ENCODE measurements at regions not wholly inside any gene's neighbourhood (a gene's known extent, or its start where the extent isn't known, plus 50 kb on each side); places are given as distances from the start of the nearest gene placed in this dataset.

- TF ChIP-seq CTCF (IDR thresholded peaks at IDR 0.05; ENCODE audit: low read depth, low read length, missing input control) (no peak), TAF1 (conservative IDR thresholded peaks at IDR 0.05) (no peak)
These were observed 52.8 kb upstream of the LRIG1 start (continued) for GRCh38 chr3:66553441-66554113.

- no peaks in the 10 kb centered on the region for H3K4me1 ChIP-seq (ENCODE audit: control insufficient read depth in 4 of 4, insufficient read depth in 4 of 4, low read length in 3 of 4)
- no peak overlapping the region for H3K4me3 ChIP-seq (ENCODE audit: low read depth in 1 of 3, low read length in 3 of 3)
- no peak for DNase-seq (ENCODE audit: low spot score)
- TF ChIP-seq RXRA (IDR thresholded peaks at IDR 0.05) (no peak), NR2F2 (IDR thresholded peaks at IDR 0.05) (no peak), FOXA2 (IDR thresholded peaks at IDR 0.05) (no peak), EGR1 (IDR thresholded peaks at IDR 0.05; ENCODE audit: low read depth in 2 of 2) (no peak)
- H3K36me3 ChIP-seq (ENCODE audit: control insufficient read depth in 4 of 4, insufficient read depth in 3 of 4, low read depth in 1 of 4, low read length in 3 of 4): no peaks in the 10 kb centered on the region
- H3K9me3 ChIP-seq (ENCODE audit: control insufficient read depth in 4 of 4, low read length in 3 of 4): no peaks in the 10 kb centered on the region
- 95% methylated on average over 1 of the region's 1 CpG for WGBS
- H3K27ac ChIP-seq (ENCODE audit: low read depth in 1 of 2, low read length in 2 of 2): no peak overlapping the region
- H3K9ac ChIP-seq (ENCODE audit: low read depth in 1 of 2, low read length in 2 of 2): no peak overlapping the region
- H3K27me3 ChIP-seq (ENCODE audit: control insufficient read depth in 4 of 4, insufficient read depth in 4 of 4, low read length in 3 of 4): no peaks in the 10 kb centered on the region
These were observed 53.4 kb upstream of the LRIG1 start for GRCh38 chr3:66554178-66554577.

- no peak overlapping the region for H3K27ac ChIP-seq (ENCODE audit: low read depth in 1 of 2, low read length in 2 of 2)
- no peak overlapping the region for H3K9ac ChIP-seq (ENCODE audit: low read depth in 1 of 2, low read length in 2 of 2)
- no peak for TF ChIP-seq FOXA2 (IDR thresholded peaks at IDR 0.05)
- TF ChIP-seq CTCF (IDR thresholded peaks at IDR 0.05; ENCODE audit: low read depth, low read length, missing input control): no peak
- no peak for TF ChIP-seq NR2F2 (IDR thresholded peaks at IDR 0.05)
- no peak for TF ChIP-seq SP1 (IDR thresholded peaks at IDR 0.05)
- TF ChIP-seq GABPA (IDR thresholded peaks at IDR 0.05 in 1 of 2, conservative IDR thresholded peaks at IDR 0.05 in 1 of 2): no peak
- no peak for TF ChIP-seq TAF1 (conservative IDR thresholded peaks at IDR 0.05)
- TF ChIP-seq MAX (IDR thresholded peaks at IDR 0.05): no peak
- no peak for TF ChIP-seq HNF4G (IDR thresholded peaks at IDR 0.05)
- TF ChIP-seq RAD21 (IDR thresholded peaks at IDR 0.05): no peak
- TF ChIP-seq FOXA1 (IDR thresholded peaks at IDR 0.05): no peak
- no peak for TF ChIP-seq JUND (IDR thresholded peaks at IDR 0.05)
- TF ChIP-seq REST (IDR thresholded peaks at IDR 0.05): no peak
- no peak for TF ChIP-seq YY1 (IDR thresholded peaks at IDR 0.05)
- no peak for TF ChIP-seq EGR1 (IDR thresholded peaks at IDR 0.05; ENCODE audit: low read depth in 2 of 2)
- TF ChIP-seq ATF3 (IDR thresholded peaks at IDR 0.05): no peak
- no peaks in the 10 kb centered on the region for H3K9me3 ChIP-seq (ENCODE audit: control insufficient read depth in 4 of 4, low read length in 3 of 4)
- H3K4me3 ChIP-seq (ENCODE audit: low read depth in 1 of 3, low read length in 3 of 3): no peak overlapping the region
- no peak for DNase-seq (ENCODE audit: low spot score)
- WGBS: 88% methylated on average over 4 of the region's 4 CpGs
- H3K27me3 ChIP-seq (ENCODE audit: control insufficient read depth in 4 of 4, insufficient read depth in 4 of 4, low read length in 3 of 4): no peaks in the 10 kb centered on the region
- no peaks in the 10 kb centered on the region for H3K36me3 ChIP-seq (ENCODE audit: control insufficient read depth in 4 of 4, insufficient read depth in 3 of 4, low read depth in 1 of 4, low read length in 3 of 4)
- H3K4me1 ChIP-seq (ENCODE audit: control insufficient read depth in 4 of 4, insufficient read depth in 4 of 4, low read length in 3 of 4): no peaks in the 10 kb centered on the region
These were observed 54.5 kb upstream of the LRIG1 start for GRCh38 chr3:66555214-66555844.

All from liver (tissue), 8 donors.